NCI-H2081 treated with DMSO at 0.1 percent for 48 hours (cell line): ENCODE measurements at regions not wholly inside any gene's neighbourhood (a gene's known extent, or its start where the extent isn't known, plus 50 kb on each side); places are given as distances from the start of the nearest gene placed in this dataset.
"Not testable (repeated sequence)": the region's sequence is repeated elsewhere in the genome, so short reads cannot be mapped to it uniquely, and the experiment has no call there.

Experiments used
- DNase-seq: peaks from one replicate; lab custom pipeline; 2025; lab: John Stamatoyannopoulos, UW

GRCh38 chr7:17046666-17047065 lies 164.9 kb upstream of the AGR3 start:
- no peak for DNase-seq

GRCh38 chr7:17053164-17053563 lies 171.4 kb upstream of the AGR3 start:
- not testable (repeated sequence) for DNase-seq

DNA sequence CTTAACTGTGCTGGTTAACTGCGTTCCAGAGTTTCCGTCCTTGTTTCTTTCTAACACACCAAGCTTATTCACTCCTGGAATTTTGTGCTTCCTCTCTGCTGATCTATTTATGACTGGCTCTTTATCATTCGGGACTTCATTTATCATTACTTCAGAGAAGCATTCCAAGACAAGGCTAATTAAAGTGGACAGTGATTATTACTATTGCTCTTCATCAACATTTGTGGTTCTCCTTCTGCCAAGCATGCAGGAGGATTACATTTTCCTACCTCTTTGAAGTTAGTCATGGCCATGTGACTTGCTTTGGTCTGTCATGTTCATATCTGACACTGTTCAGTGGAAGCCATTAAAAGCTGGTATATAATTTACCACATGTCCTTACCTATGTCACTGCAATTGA lies 172.4 kb upstream of the AGR3 start:
- DNase-seq = no peak

DNA sequence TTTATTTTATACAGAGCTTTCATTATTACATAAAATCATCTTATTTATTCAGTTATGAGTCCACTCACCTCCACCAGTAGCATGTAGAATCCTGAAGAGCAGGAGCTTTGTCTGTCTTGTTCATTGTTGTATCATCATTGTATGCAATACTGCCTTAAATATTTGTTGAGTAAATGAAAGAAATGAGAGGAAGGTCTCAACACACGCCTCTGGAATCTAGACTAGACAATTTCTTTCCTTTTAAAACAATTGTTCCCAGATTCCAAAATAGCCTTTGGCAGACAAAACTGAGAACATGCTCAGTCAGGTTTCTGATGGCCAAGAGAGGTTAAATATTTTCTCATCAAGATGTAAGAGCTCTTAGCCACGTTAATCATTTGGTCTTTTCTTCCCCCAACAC lies 173.1 kb upstream of the AGR3 start:
- no peak for DNase-seq

GRCh38 chr7:17055596-17055995 lies 173.8 kb upstream of the AGR3 start:
- no peak for DNase-seq

GRCh38 chr7:17056491-17057142 lies 174.8 kb upstream of the AGR3 start:
- DNase-seq = no peak

DNA sequence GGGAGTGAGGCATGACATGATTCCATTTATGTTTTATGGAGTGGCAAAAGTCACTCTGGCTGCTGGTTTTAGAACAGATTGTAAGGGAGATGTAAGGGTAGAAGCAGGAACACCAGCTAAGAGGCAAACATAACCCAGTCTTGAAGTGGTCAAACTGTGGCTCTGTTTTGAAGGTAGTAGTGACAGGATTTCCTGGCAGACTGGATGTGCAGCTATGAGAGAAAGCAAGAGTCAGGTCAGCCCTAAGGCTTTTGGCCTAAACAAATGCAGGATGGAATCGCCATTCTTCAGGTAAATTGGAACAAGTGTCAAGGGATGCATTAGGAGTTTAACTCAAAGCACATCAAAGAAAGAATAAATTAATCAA lies 175.3 kb upstream of the AGR3 start:
- DNase-seq = no peak

- no peak for DNase-seq
Observed at GRCh38 chr7:17058568-17058967, 176.8 kb upstream of the AGR3 start.

DNA sequence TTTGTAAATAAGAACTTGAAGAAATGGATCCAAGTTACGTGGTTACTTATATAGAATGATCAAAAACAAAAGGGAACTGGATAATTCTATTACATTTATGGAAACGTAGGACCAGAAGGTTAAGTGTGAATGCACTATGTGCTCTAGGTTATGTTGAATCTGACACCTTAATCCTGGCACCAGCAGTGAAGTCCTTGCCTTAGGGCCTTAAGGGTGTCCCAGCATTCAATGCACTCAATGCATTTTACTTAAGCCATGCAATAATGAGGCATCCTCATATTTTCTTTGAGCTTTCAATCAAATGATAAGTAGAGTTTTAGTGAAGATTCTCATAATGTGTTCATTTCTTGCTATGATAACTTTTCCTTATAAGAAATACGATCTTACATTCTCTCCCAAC lies 178.3 kb upstream of the AGR3 start:
- DNase-seq = no peak

DNA sequence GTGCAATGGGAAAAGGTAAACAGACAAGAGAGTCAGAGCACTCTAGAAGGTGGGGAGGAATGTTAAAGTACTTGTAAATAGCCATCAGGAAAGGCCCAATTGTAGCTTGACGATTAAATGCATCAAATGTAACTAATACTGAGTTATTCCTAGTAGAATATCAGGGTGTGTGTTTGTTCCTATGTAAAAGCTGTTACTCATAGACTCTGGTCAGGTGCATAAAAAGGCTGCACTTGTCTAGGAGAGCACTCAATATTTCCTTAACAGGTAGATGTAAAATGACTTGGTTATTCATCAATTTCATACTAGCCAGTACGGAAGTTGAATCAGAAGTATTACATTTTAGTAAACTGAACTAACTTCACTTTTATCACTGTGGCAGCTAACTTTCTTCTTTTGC lies 179.7 kb upstream of the AGR3 start:
- DNase-seq = no peak

- DNase-seq = no peak
Observed at GRCh38 chr7:17062151-17063044, 180.6 kb upstream of the AGR3 start.

- no peak for DNase-seq
Observed at GRCh38 chr7:17063045-17063383, 181.2 kb upstream of the AGR3 start.

DNA sequence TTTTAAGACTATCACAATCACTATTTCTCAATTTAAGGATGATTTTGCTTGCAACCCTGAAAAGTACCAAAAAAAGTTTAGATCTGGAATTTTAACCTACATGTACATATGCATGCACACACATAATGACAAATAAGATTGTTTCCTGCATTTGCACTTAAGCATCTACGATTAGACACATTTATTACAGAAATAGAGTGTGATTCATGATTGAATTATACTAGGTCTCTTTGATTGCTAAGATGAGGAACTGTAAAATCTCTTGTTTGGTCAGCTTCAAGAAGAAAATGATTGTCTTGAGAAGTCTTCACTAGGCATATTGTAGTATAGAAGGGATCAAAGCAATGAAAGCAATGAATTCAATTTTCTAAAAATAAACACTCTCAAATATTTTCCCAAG lies 185.9 kb upstream of the AGR3 start:
- no peak for DNase-seq

GRCh38 chr7:17069146-17069545 lies 187.4 kb upstream of the AGR3 start:
- no peak for DNase-seq

- no peak for DNase-seq
Observed at GRCh38 chr7:17070231-17070708, 188.5 kb upstream of the AGR3 start.

- no peak for DNase-seq
Observed at GRCh38 chr7:17071866-17072265, 190.1 kb upstream of the AGR3 start.

GRCh38 chr7:17075601-17076255 lies 193.9 kb upstream of the AGR3 start:
- no peak for DNase-seq

DNA sequence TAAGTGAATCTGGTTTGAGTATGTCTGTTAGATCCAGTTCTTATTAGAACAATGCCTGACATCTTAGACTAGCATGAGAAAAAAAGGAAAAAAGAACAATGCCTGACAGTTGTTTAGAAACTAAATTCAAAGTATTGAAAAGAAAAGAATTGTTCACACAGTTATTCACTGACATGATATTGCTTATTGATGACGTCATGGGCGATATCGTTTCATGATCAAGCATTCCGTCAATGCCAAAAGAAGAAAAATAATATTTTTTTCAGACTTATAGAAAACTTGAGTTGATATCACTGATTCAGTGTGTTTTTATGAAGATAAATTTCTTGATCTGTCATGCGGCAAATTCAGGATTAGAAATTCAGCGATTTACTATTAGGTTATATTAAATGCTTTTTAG lies 196.5 kb upstream of the AGR3 start:
- no peak for DNase-seq

DNA sequence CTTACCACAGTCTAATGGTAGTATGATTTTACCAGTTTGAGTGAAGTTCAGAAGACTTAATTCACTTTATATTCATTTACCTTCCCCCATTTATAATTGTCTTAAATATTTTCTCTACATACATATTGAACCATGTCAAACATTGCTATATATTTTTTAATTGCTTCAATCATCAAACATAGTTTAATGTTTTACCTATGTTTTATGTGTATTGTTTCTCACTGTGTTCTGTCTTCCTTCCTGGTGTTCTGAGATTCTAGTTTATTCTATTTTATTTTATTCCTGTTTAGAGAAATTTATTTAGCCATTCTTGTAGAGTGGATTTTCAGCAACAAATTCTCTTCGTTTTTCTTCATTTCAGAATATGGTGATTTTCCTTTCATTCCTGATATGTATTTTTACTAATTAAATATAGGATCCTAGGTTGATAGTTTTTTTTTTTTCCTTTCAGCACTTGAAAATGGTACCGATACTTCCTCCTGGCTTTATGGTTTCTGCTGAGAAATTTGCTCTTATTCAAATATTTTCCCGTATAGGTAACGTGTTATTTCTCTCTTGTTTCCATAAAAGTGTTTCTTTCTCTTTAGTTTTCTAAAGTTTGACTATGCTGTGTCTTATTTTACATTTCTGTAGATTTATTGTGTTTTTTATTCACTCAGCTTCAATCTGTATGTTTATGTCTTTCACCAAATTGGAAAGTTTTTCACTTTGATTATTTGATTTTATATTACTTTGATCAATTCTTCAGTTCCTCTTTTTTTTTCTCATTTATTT lies 201.8 kb upstream of the AGR3 start:
- no peak for DNase-seq

DNA sequence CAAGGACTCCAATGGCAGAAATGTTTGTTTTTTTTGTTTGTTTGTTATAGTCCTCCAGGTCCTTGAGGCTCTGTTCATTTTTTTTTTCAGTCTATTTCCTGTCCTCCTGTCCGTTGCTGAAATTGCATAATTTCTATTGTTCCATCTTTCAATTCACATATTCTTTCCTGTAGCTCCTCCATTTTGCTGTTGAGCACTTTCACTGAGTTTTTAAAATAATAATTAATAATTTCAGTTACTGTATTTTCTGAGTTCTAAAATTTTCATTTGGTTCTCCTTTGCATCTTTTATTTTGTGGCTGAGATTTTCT lies 202.3 kb upstream of the AGR3 start:
- no peak for DNase-seq

DNA sequence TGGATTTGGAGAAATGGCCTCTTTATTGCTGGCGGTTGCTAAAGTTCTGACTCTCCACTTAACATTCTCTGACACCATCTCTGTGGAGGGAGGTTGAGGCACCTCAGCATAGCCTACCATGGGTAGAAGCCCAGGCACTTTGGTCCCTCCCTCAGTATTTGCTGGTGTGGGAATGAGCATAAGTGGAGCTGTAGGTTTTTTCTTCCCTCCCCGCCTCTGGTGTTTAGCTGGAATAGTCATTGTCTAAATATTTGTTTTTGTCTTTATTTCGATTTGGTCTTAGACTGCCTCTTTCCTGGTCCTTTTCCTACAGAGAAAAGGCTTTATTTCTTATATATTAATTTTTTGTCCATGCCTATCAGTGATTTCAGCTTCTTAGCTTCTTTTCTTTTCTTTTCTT lies 203.4 kb upstream of the AGR3 start:
- no peak for DNase-seq

DNA sequence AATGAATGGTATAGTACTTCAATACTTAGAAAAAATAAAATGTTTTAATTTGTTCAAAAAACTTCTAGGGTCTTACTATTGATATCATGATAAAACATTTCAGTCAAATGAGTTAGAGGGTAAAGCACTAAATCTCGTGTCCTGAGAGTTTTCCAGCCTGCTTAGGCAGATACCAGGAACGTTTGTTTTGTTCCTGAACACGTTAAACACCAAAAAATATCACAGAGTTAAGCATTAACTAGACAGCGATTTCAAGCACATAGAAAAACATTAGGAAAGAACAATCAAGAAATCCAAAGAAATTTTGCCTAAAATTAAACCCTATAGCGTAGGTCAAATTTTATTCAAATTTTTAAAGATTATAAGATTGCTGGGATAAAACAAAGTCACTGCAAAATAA lies 204.6 kb upstream of the AGR3 start:
- no peak for DNase-seq

GRCh38 chr7:17090751-17091150 lies 207.7 kb upstream of the AHR start:
- DNase-seq = no peak
